Esophagus muscularis mucosa (tissue), 4 donors: ENCODE measurements at regions not wholly inside any gene's neighbourhood (a gene's known extent, or its start where the extent isn't known, plus 50 kb on each side); places are given as distances from the start of the nearest gene placed in this dataset.

ENCODE experiments used
- CTCF ChIP-seq, 3 experiments: fragments of 200-600 bp in 2 of 3; fragments of 450-650 bp in 1 of 3; sonication (generic) in 2 of 3; IDR thresholded peaks; one replicate each; pipeline ENCODE4 v1.5.1; 2017 to 2019; ENCODE audit warnings: antibody characterized with exemption in 3 of 3, mild to moderate bottlenecking in 2 of 3, moderate library complexity in 1 of 3
- EP300 ChIP-seq: sonication (generic); formaldehyde crosslinking; IDR thresholded peaks from one replicate; pipeline ENCODE4 v1.6.1; 2017; ENCODE audit warnings: antibody characterized with exemption
- POLR2A ChIP-seq: fragments of 450-650 bp; IDR thresholded peaks from one replicate; pipeline ENCODE4 v1.6.1; 2017; ENCODE audit warnings: antibody characterized with exemption, moderate library complexity, mild to moderate bottlenecking, low read depth
- POLR2AphosphoS5 ChIP-seq, 2 donors: sonication (generic); formaldehyde crosslinking; IDR thresholded peaks; one replicate each; pipeline ENCODE4 v1.6.1; 2017; ENCODE audit warnings: antibody characterized with exemption in 2 of 2

GRCh38 chr16:26744430-26744829 is 322.3 kb upstream of the C16orf82 start:
- TF ChIP-seq CTCF (IDR thresholded peaks at IDR 0.05), result no peak
- no peak for TF ChIP-seq EP300
- no peak for TF ChIP-seq POLR2A
- TF ChIP-seq POLR2AphosphoS5 (IDR thresholded peaks at IDR 0.05), result no peak
